Heart left ventricle (tissue), 13 donors: ENCODE measurements at regions not wholly inside any gene's neighbourhood (a gene's known extent, or its start where the extent isn't known, plus 50 kb on each side); places are given as distances from the start of the nearest gene placed in this dataset.

ENCODE experiments used
- POLR2A ChIP-seq, 2 donors: fragments of 450-650 bp; IDR thresholded peaks; one replicate each; pipeline ENCODE4 v1.6.1; 2017; ENCODE audit warnings: antibody characterized with exemption in 2 of 2, mild to moderate bottlenecking in 2 of 2, moderate library complexity in 2 of 2
- TF ChIP-seq, protein P1 (sequence below), 12 donors: fragments of 200-600 bp; sonication (generic) in 4 of 12; IDR thresholded peaks; one replicate each; pipeline versions ENCODE4 v1.5.0 to v1.8.0; 2018 to 2022; ENCODE audit warnings: antibody characterized with exemption in 12 of 12, mild to moderate bottlenecking in 5 of 12
- donor health status: ischemic (EF 13 %, LVEDD 7.1; RV severe dilation, severe dysfunction).
- donor health status: DM: no; HTN: yes; CAD: no.
- donor health status: DM: no; HTN: no; CAD: no.
- donor health status: ischemic (EF 25% LVEDD 6.9; RV normal size, moderate dysfunction).
- donor health status: ischemic (EF 25% LVEDD 5.7; RV mildly dilated, moderate dysfunction).
- donor health status: ischemic (EF 35%, LVEDD 5.7; RV mildly dilated, moderate dysfunction).
- donor health status: nonischemic (EF 11% LVEDD 7.7; RV severe dilation, severe dysfunction).
- donor health status: DM: yes; HTN: yes; CAD: no.
- donor health status: PGD.
- donor health status: ischemic (EF 29% LVEDD 5.4; RV normal size, mild dysfunction).
- donor health status: nonischemic (EF 23%, LVEDD 6.1; RV moderate dilation, normal function).

DNA sequence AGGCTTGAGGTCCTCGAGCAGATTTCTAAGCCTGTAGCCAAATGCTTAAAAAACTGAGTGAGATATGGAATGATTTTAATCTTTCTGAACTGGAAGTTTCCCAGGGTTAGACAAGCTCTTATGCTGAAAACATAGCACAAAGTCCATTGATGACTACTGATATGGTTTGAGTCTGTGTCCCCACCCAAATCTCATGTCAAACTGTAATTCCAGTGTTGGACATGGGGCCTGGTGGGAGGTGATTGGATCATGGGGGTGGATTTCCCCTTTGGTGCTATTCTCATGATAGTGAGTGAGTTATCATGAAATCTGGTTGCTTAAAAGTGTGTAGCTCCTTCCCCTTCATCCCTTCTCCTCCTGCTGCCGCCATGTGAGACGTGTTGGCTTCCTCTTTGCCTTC is 454.9 kb downstream of the SPRY1 start:
- no peak for TF ChIP-seq POLR2A (IDR thresholded peaks at IDR 0.05)
- TF ChIP-seq, protein P1, sequence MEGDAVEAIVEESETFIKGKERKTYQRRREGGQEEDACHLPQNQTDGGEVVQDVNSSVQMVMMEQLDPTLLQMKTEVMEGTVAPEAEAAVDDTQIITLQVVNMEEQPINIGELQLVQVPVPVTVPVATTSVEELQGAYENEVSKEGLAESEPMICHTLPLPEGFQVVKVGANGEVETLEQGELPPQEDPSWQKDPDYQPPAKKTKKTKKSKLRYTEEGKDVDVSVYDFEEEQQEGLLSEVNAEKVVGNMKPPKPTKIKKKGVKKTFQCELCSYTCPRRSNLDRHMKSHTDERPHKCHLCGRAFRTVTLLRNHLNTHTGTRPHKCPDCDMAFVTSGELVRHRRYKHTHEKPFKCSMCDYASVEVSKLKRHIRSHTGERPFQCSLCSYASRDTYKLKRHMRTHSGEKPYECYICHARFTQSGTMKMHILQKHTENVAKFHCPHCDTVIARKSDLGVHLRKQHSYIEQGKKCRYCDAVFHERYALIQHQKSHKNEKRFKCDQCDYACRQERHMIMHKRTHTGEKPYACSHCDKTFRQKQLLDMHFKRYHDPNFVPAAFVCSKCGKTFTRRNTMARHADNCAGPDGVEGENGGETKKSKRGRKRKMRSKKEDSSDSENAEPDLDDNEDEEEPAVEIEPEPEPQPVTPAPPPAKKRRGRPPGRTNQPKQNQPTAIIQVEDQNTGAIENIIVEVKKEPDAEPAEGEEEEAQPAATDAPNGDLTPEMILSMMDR (IDR thresholded peaks at IDR 0.05), result no peak
